B cell (primary cell): ENCODE measurements at regions not wholly inside any gene's neighbourhood (a gene's known extent, or its start where the extent isn't known, plus 50 kb on each side); places are given as distances from the start of the nearest gene placed in this dataset.

ENCODE experiments used
- ATAC-seq: fragments of 200-7000 bp; cut with Tn5 transposase; one replicate; pipeline ENCODE4 v1.10.0; 2021; ENCODE audit warnings: low read depth, mild to moderate bottlenecking, moderate number of reproducible peaks, moderate library complexity
- CTCF ChIA-PET: fragments of 350-600 bp; sonication (Branson Sonifier 250); formaldehyde crosslinking; loops from one replicate; lab custom pipeline; 2021; ENCODE audit warnings: antibody characterized with exemption, inconsistent platforms; lab: Charles Lee
- POLR2A ChIA-PET: fragments of 350-600 bp; sonication (Branson Sonifier 250); formaldehyde crosslinking; loops from one replicate; lab custom pipeline; 2021; ENCODE audit warnings: antibody characterized with exemption; lab: Charles Lee
- DNase-seq: peaks from one replicate; pipeline ENCODE4 v3.0.0; 2013
- H2AFZ ChIP-seq: 2 replicates; pipeline ENCODE4 v1.6.1; 2012; ENCODE audit warnings: mild to moderate bottlenecking, low read depth, low read length; ENCODE audit not compliant: insufficient read depth, poor library complexity, severe bottlenecking
- H3K27ac ChIP-seq, 2 donors: 1 replicate in 1 of 2; 2 replicates in 1 of 2; pipeline ENCODE4 v1.5.1; 2012 to 2013; ENCODE audit warnings: low read length in 2 of 2, mild to moderate bottlenecking in 2 of 2, moderate library complexity in 1 of 2
- H3K27me3 ChIP-seq, 4 experiments: fragments of 200-600 bp in 1 of 4; sonication (generic) in 1 of 4; replicated peaks in 1 of 4; 1 replicate in 2 of 4; 2 replicates in 2 of 4; pipeline versions ENCODE4 v1.6.1 to v1.7.0; 2013 to 2016; ENCODE audit warnings: low read length in 3 of 4, mild to moderate bottlenecking in 2 of 4, mixed read lengths in 1 of 4, moderate library complexity in 1 of 4; ENCODE audit not compliant: insufficient read depth in 4 of 4, control insufficient read depth in 3 of 4; ENCODE audit errors: control extremely low read depth in 1 of 4
- H3K36me3 ChIP-seq, 2 experiments: replicated peaks in 1 of 2; 1 replicate in 1 of 2; 2 replicates in 1 of 2; pipeline versions ENCODE4 v1.6.1 to v1.7.1; 2013; ENCODE audit warnings: low read length in 1 of 2; ENCODE audit not compliant: insufficient read depth in 2 of 2, control insufficient read depth in 1 of 2; ENCODE audit errors: control extremely low read depth in 1 of 2, extremely low read depth in 1 of 2
- H3K4me1 ChIP-seq, 2 donors: fragments of 200-600 bp in 1 of 2; sonication (generic) in 1 of 2; 1 replicate in 1 of 2; 2 replicates in 1 of 2; pipeline versions ENCODE4 v1.5.1 to v1.6.1; 2013 to 2017; ENCODE audit warnings: low read length in 2 of 2; ENCODE audit not compliant: control insufficient read depth in 2 of 2, insufficient read depth in 2 of 2
- H3K4me2 ChIP-seq: replicated peaks from 2 replicates; pipeline ENCODE3; 2012; ENCODE audit warnings: mild to moderate bottlenecking, low read depth, low read length; ENCODE audit not compliant: poor library complexity, severe bottlenecking
- H3K4me3 ChIP-seq, 5 experiments: fragments of 200-600 bp in 1 of 5; sonication (generic) in 1 of 5; 1 replicate in 3 of 5; 2 replicates in 2 of 5; pipeline versions ENCODE4 v1.5.1 to v1.7.0; 2011 to 2016; ENCODE audit warnings: low read length in 4 of 5, mild to moderate bottlenecking in 4 of 5, low read depth in 2 of 5, control low read depth in 1 of 5, moderate library complexity in 1 of 5; ENCODE audit not compliant: insufficient read depth in 1 of 5; ENCODE audit errors: control extremely low read depth in 1 of 5, extremely low read depth in 1 of 5
- H3K79me2 ChIP-seq: fragments of 200-600 bp; sonication (generic); one replicate; pipeline ENCODE4 v1.6.0; 2016; ENCODE audit warnings: low read length; ENCODE audit not compliant: control insufficient read depth, insufficient read depth
- H3K9ac ChIP-seq: fragments of 200-600 bp; sonication (generic); 2 replicates; pipeline ENCODE4 v1.6.1; 2017; ENCODE audit warnings: mild to moderate bottlenecking, low read length, moderate library complexity
- H3K9me3 ChIP-seq, 3 donors: one replicate each; pipeline versions ENCODE4 v1.6.1 to v1.7.1; 2013; ENCODE audit warnings: low read length in 2 of 3; ENCODE audit not compliant: control insufficient read depth in 2 of 3, insufficient read depth in 1 of 3; ENCODE audit errors: control extremely low read depth in 1 of 3
- H4K20me1 ChIP-seq: 2 replicates; pipeline ENCODE4 v1.6.0; 2012; ENCODE audit warnings: mild to moderate bottlenecking, low read length; ENCODE audit not compliant: insufficient read depth, control insufficient read depth, poor library complexity, severe bottlenecking
- H3K27ac Mint-ChIP-seq: one replicate; pipeline ENCODE4 v1.8.0; 2021; ENCODE audit warnings: mixed read lengths
- H3K27me3 Mint-ChIP-seq: one replicate; pipeline ENCODE4 v1.8.0; 2021; ENCODE audit warnings: mixed read lengths
- H3K4me1 Mint-ChIP-seq: one replicate; pipeline ENCODE4 v1.8.0; 2021; ENCODE audit warnings: mixed read lengths
- H3K4me3 Mint-ChIP-seq: one replicate; pipeline ENCODE4 v1.8.0; 2021; ENCODE audit warnings: mixed read lengths
- H3K9me3 Mint-ChIP-seq: one replicate; pipeline ENCODE4 v1.8.0; 2022; ENCODE audit warnings: mixed read lengths; ENCODE audit not compliant: insufficient read depth
- EZH2 ChIP-seq: IDR thresholded peaks from 2 replicates; pipeline ENCODE4 v1.6.1; 2012; ENCODE audit warnings: borderline replicate concordance, low read depth, mild to moderate bottlenecking, moderate library complexity, low read length; ENCODE audit not compliant: insufficient read depth, poor library complexity, severe bottlenecking
- WGBS: methylation state at CpG from one replicate; pipeline ENCODE4 v1.1.5; 2013; ENCODE audit warnings: missing lambda C conversion rate; ENCODE audit not compliant: insufficient coverage; 5-methylcytosine and 5-hydroxymethylcytosine counted together
- intact Hi-C: fragments of 100-400 bp; cut with micrococcal nuclease; formaldehyde crosslinking; loops from one replicate; pipeline ENCODE4 v1.10.0; 2022
- TF ChIP-seq, protein P1 (sequence below): fragments of 200-600 bp; IDR thresholded peaks from one replicate; pipeline ENCODE4 v1.8.0; 2022; ENCODE audit warnings: antibody characterized with exemption, mild to moderate bottlenecking

DNA sequence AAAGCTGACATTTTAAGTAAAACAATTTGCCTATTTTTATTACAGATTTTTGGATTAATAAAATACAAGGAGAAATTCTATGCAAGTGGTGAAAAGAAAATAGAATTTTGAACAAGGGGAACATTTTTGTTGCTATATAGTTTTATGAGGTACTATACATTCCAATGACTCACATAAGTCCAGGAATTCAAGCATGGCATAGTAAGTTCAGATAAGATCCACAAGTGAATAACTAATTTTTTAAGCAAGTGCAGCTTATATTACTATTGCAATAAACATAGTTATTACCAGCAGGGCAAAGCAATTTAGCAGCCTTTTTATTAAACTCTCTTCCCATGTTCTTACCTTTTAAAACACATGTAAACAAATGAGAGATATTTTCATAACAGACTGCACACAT lies 1123.5 kb upstream of the LRRN3 start:
- CTCF ChIA-PET, result no interaction called here
- H4K20me1 ChIP-seq, result no peaks in the 10 kb centered on the region
- no peaks in the 10 kb centered on the region for H3K27me3 ChIP-seq
- H3K79me2 ChIP-seq, result no peaks in the 10 kb centered on the region
- POLR2A ChIA-PET, result no interaction called here
- TF ChIP-seq, protein P1, sequence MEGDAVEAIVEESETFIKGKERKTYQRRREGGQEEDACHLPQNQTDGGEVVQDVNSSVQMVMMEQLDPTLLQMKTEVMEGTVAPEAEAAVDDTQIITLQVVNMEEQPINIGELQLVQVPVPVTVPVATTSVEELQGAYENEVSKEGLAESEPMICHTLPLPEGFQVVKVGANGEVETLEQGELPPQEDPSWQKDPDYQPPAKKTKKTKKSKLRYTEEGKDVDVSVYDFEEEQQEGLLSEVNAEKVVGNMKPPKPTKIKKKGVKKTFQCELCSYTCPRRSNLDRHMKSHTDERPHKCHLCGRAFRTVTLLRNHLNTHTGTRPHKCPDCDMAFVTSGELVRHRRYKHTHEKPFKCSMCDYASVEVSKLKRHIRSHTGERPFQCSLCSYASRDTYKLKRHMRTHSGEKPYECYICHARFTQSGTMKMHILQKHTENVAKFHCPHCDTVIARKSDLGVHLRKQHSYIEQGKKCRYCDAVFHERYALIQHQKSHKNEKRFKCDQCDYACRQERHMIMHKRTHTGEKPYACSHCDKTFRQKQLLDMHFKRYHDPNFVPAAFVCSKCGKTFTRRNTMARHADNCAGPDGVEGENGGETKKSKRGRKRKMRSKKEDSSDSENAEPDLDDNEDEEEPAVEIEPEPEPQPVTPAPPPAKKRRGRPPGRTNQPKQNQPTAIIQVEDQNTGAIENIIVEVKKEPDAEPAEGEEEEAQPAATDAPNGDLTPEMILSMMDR, result no peak
- no peak for TF ChIP-seq EZH2
- DNase-seq, result no peak
- no peak for ATAC-seq
- Mint-ChIP-seq H3K9me3 (peaks cover 4% of the 10 kb centered on the region), H3K4me1 (no peaks in the 10 kb centered on the region), H3K4me3 (no peak overlapping the region), H3K27ac (no peak overlapping the region), H3K27me3 (no peaks in the 10 kb centered on the region)
- intact Hi-C loops, result no loop called here
- H3K4me1 ChIP-seq, result no peaks in the 10 kb centered on the region
- no peak overlapping the region for H3K4me2 ChIP-seq
- H3K4me3 ChIP-seq, result no peak overlapping the region
- H3K9ac ChIP-seq, result no peak overlapping the region
- H3K36me3 ChIP-seq, result no peaks in the 10 kb centered on the region
- no peaks in the 10 kb centered on the region for H3K9me3 ChIP-seq
- no peak overlapping the region for H2AFZ ChIP-seq
- no peak overlapping the region for H3K27ac ChIP-seq

DNA sequence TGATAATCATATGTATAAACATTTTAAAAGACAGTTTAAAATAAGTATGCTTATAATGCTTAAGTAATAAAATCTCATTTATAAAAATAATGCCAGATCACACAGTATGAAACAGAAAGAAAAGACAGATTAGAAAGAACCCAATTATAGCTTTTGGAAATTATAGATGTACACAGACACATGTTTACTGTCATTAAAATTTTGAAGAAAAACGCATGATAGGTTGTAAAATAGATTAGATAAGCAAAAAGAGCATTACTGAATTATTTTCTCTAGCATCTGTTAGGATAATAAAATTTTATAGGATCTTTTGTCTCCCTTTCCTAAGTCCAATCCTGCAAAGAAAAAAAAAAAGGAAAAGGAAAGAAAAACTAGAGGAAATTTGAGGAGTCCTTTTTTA lies 1107.3 kb upstream of the LRRN3 start:
- H3K27ac ChIP-seq, result no peak overlapping the region
- H3K27me3 ChIP-seq, result no peaks in the 10 kb centered on the region
- H3K79me2 ChIP-seq, result no peaks in the 10 kb centered on the region
- no peak for TF ChIP-seq EZH2
- TF ChIP-seq, protein P1, result no peak
- Mint-ChIP-seq H3K4me3 (no peak overlapping the region), H3K4me1 (no peaks in the 10 kb centered on the region), H3K9me3 (no peaks in the 10 kb centered on the region), H3K27me3 (no peaks in the 10 kb centered on the region), H3K27ac (no peak overlapping the region)
- H3K4me2 ChIP-seq, result no peak overlapping the region
- H3K36me3 ChIP-seq, result no peaks in the 10 kb centered on the region
- ATAC-seq, result no peak
- CTCF ChIA-PET, result no interaction called here
- no peaks in the 10 kb centered on the region for H4K20me1 ChIP-seq
- H3K4me1 ChIP-seq, result no peaks in the 10 kb centered on the region
- no peak overlapping the region for H2AFZ ChIP-seq
- no peak overlapping the region for H3K4me3 ChIP-seq
- intact Hi-C loops, result no loop called here
- no CpG with 5 or more reads among the region's 1 CpG for WGBS
- no peak for DNase-seq
- H3K9me3 ChIP-seq, result no peaks in the 10 kb centered on the region
- H3K9ac ChIP-seq, result no peak overlapping the region
- POLR2A ChIA-PET, result no interaction called here
